GM21423 (cell line): ENCODE measurements at regions not wholly inside any gene's neighbourhood (a gene's known extent, or its start where the extent isn't known, plus 50 kb on each side); places are given as distances from the start of the nearest gene placed in this dataset.
"Not testable (repeated sequence)": the region's sequence is repeated elsewhere in the genome, so short reads cannot be mapped to it uniquely, and the experiment has no call there.

ENCODE experiments used
- ATAC-seq: cut with Tn5 transposase; IDR thresholded peaks from one replicate; pipeline ENCODE4 v1.9.1; 2021; ENCODE audit warnings: mild to moderate bottlenecking, moderate library complexity; ENCODE audit not compliant: unreplicated experiment

- no peak for ATAC-seq
Observed at GRCh38 chr20:53778041-53778516, 184.4 kb upstream of the ZNF217 start.

- ATAC-seq: not testable (repeated sequence)
Observed at GRCh38 chr20:53777402-53777801, 183.8 kb upstream of the ZNF217 start.

- no peak for ATAC-seq
Observed at GRCh38 chr20:53776858-53777257, 183.2 kb upstream of the ZNF217 start.

GRCh38 chr20:53774461-53775203 lies 181.0 kb upstream of the ZNF217 start:
- ATAC-seq: no peak

GRCh38 chr20:53773792-53774401 lies 180.3 kb upstream of the ZNF217 start:
- ATAC-seq: no peak

- ATAC-seq: not testable (repeated sequence)
Observed at GRCh38 chr20:53773066-53773791, 179.6 kb upstream of the ZNF217 start.

- ATAC-seq: no peak
Observed at GRCh38 chr20:53769041-53769440, 175.4 kb upstream of the ZNF217 start.

GRCh38 chr20:53768329-53768728 lies 174.7 kb upstream of the ZNF217 start:
- no peak for ATAC-seq

- ATAC-seq: peak; percentile 80
Observed at GRCh38 chr20:53767206-53767930, 173.7 kb upstream of the ZNF217 start.

- no peak for ATAC-seq
Observed at GRCh38 chr20:53764415-53764800, 170.8 kb upstream of the ZNF217 start.

- ATAC-seq: no peak
Observed at GRCh38 chr20:53763707-53764414, 170.2 kb upstream of the ZNF217 start.

- not testable (repeated sequence) for ATAC-seq
Observed at GRCh38 chr20:53762423-53762798, 168.8 kb upstream of the ZNF217 start.

- peak; percentile 56 for ATAC-seq
Observed at GRCh38 chr20:53760025-53760441, 166.4 kb upstream of the ZNF217 start.

GRCh38 chr20:53757472-53757913 lies 163.9 kb upstream of the ZNF217 start:
- ATAC-seq: no peak

- ATAC-seq: no peak
Observed at GRCh38 chr20:53755733-53756531, 162.3 kb upstream of the ZNF217 start.

- no peak for ATAC-seq
Observed at GRCh38 chr20:53753880-53754459, 160.3 kb upstream of the ZNF217 start.

- ATAC-seq: no peak
Observed at GRCh38 chr20:53752971-53753879, 159.6 kb upstream of the ZNF217 start.

- no peak for ATAC-seq
Observed at GRCh38 chr20:53752583-53752970, 158.9 kb upstream of the ZNF217 start.
